CD4-positive, alpha-beta T cell treated with Interleukin-17A for 1 hour (primary cell): ENCODE measurements at regions not wholly inside any gene's neighbourhood (a gene's known extent, or its start where the extent isn't known, plus 50 kb on each side); places are given as distances from the start of the nearest gene placed in this dataset.

Experiments used
- DNase-seq: peaks from one replicate; pipeline ENCODE4 v3.0.0-alpha.2; 2020

- DNase-seq, result no peak
These were observed 694.3 kb downstream of the MCTP2 start for GRCh38 chr15:94925680-94926079.

DNA sequence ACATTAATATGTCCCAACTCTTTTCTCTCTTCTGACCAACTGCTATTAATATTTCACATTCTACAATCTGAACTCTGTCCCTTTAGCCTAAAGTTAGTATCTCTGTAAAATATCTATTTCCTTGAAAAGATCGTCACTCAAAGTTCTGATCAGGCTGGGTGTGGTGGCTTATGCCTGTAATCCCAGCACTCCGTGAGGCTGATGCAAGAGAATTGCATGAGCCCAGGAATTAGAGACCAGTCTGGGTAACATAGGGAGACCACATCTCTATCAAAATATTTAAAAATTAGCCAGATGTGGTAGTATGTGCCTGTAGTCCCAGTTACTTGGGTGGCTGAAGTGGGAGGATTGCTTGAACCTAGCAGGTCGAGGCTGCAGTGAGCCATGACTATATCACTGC lies 695.6 kb downstream of the MCTP2 start:
- no peak for DNase-seq

GRCh38 chr15:94929282-94929681 lies 697.9 kb downstream of the MCTP2 start:
- no peak for DNase-seq

DNA sequence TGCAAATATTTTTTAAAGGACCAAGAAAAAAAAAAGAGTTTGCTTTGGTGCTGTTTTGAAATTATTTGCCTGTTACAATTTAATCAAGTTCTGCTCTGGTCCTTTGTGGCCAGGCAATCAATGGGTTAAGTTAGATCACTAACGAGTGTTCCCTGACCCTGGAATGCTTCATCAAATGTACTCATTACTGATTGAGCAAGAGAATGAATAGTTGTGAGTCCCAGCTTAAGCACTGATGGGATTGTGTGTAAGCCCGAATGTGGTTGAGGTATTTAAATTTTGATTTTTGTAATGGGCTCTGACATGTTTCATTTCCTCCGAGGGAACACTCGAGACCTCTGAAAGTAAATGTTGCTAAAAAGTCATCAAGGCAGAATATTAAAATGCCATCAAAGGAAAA lies 699.1 kb downstream of the MCTP2 start:
- no peak for DNase-seq

- DNase-seq, result no peak
These were observed 699.6 kb downstream of the MCTP2 start for GRCh38 chr15:94930960-94931359.

DNA sequence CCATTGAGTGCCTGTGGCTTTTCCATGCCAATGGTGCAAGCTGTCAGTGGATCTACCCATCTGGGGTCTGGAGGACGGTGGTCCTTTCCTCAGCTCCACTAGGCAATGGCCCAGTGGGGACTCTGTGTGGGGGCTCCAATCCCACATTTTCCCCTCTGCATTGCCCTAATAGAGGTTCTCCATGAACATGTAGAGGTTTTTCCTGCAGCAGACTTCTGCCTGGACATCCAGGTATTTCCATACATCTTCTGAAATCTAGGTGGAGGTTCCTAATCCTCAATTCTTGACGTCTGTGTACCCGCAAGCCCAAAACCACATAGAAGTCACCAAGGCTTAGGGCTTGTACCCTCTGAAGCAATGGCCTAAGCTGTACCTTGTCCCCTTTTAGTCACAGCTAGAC lies 703.1 kb downstream of the MCTP2 start:
- DNase-seq, result no peak

DNA sequence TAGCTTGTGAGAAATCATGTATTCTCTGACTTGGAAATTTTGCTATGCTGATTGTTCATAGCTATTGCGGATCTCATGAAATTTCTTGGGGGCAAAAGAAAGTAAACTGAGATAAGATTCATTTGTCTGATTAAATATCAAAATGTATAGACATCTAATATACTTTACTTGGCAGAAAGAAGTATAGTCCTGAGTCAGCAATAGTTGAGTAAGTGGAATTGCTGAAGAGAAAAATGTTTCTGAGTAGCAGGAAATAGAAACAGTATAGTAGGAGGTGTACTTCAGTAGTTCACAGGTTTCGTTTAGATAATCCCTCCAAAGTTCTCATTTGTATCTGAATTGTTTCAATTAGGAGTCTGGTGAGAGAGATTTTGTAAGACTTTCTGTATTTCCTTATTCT lies 705.9 kb downstream of the MCTP2 start:
- DNase-seq, result no peak

GRCh38 chr15:94943888-94944287 lies 712.5 kb downstream of the MCTP2 start:
- DNase-seq, result no peak

GRCh38 chr15:94951538-94951937 lies 720.2 kb downstream of the MCTP2 start:
- no peak for DNase-seq

GRCh38 chr15:94963953-94964352 lies 732.6 kb downstream of the MCTP2 start:
- no peak for DNase-seq

GRCh38 chr15:94965593-94965992 lies 734.2 kb downstream of the MCTP2 start:
- no peak for DNase-seq

- DNase-seq, result no peak
These were observed 736.8 kb downstream of the MCTP2 start for GRCh38 chr15:94968133-94968532.

DNA sequence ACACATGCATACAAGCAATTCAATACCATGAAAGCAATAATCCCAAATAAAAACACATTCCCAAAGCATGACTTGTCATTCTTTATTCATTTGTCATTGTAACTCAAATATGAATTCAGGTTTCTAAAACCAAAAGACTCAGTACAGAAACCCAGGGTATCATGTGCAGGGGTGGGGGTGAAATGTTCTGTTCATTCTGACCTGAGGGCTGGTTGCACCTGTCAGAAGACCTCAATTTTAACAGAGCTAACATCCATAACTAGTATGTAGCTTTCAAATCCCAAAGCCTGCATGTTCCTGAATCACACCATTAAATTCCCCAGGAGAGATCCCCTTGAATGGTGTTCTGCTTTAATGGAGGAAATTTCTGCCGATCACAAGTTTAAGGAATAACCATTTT lies 738.7 kb downstream of the MCTP2 start:
- DNase-seq, result no peak

- no peak for DNase-seq
These were observed 739.4 kb downstream of the MCTP2 start for GRCh38 chr15:94970802-94971201.

DNA sequence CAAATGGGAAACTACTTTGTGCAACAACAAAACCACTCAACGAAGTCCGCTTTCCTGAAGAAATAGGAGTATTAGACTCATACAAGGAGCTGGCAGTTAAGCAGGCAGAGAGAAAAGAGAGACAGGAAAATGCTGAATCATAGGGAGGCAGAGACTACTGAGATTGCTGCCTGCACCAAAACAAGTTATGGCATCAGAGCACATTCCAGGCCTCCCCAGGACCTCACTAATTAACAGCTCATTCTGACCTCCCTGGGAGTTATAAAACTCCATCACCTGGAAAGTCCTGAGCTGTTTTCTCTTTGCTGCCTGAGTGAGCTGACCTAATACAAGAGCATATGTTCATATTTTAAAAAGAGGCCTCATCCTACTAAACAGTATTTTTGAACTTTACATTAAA lies 741.0 kb downstream of the MCTP2 start:
- no peak for DNase-seq

GRCh38 chr15:94987085-94987484 lies 755.7 kb downstream of the MCTP2 start:
- no peak for DNase-seq

- DNase-seq, result no peak
These were observed 760.4 kb downstream of the MCTP2 start for GRCh38 chr15:94991718-94992117.

GRCh38 chr15:95009635-95010034 lies 778.3 kb downstream of the MCTP2 start:
- no peak for DNase-seq

GRCh38 chr15:95013381-95013780 lies 782.0 kb downstream of the MCTP2 start:
- no peak for DNase-seq

DNA sequence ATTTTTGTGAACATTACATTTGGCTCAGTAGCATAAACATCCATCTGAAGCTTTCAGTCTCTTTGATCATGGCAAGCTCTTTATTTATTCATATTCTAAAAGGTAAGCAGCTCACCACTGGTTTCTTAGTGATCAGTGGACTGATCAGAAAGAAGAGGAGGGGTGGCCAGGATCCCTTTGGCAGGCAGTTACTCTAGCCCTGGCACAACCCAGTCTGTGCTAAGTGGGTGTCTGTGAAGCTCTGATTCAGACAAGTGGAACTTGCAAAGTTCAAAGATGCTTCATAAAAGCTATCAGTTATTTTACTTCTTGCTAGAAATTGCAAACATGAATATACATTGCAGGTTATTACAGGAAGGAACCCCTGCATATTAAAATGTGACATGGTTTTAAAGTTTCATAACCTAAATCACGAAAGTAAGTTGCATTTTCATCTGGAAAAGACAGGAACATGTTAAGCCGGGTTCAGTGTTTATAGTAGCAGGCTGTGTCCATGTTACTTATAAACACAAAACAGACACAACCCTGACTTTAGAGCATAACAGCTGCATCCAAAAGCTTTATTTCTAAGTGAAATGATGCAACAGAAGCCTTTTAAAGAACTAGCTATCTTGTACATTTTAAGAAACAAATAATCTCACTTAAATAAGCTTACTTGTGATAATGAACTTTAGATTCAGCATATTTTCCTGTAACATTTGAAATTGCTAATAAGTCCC lies 785.3 kb downstream of the MCTP2 start:
- no peak for DNase-seq

- DNase-seq, result no peak
These were observed 786.4 kb downstream of the MCTP2 start for GRCh38 chr15:95017666-95018328.

DNA sequence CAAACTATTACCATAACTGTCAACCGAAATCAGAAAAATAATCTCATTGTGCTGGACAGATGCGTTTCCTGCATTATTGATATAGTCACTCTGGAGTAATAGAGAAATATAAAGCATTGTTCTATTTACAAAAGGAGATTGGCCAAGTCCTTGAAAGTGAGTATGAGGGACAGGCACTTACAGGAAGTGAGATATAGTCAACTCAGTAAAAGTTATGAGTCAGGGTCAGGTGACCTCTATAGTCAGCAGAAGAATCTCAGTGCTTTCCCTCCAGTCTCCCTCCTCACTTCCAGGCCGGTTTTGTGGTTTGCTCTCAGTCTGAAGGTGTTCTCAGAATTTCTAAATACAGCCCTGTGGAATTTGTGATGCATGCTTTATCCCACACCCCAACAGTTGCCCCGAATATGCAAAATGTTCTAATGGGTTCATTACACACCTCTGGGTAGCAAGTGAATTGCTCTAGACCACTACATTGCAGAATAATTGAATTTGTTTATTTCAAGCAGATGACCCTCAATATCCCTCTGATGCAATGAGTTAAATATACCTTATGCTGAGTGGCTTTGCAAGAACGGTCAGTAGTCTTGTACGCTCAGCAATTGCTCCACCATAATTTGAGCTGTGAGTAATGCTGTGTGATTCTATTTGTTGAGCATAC lies 787.7 kb downstream of the MCTP2 start:
- no peak for DNase-seq

- DNase-seq, result no peak
These were observed 788.5 kb downstream of the MCTP2 start for GRCh38 chr15:95019907-95020306.

- DNase-seq, result no peak
These were observed 790.5 kb downstream of the MCTP2 start for GRCh38 chr15:95021816-95022215.
